Stomach (tissue), 8 donors: ENCODE measurements at regions not wholly inside any gene's neighbourhood (a gene's known extent, or its start where the extent isn't known, plus 50 kb on each side); places are given as distances from the start of the nearest gene placed in this dataset.

ENCODE experiments used
- DNase-seq, 2 donors: peaks; one replicate each; pipeline versions ENCODE4 v3.0.0 to v3.0.0-alpha.2; 2013 to 2019
- H3K27ac ChIP-seq, 5 donors: fragments of 200-600 bp in 4 of 5; sonication (generic) in 4 of 5; one replicate each; pipeline ENCODE4 v1.5.1; 2013 to 2019; ENCODE audit warnings: mild to moderate bottlenecking in 1 of 5, moderate library complexity in 1 of 5
- H3K27me3 ChIP-seq, 3 donors: fragments of 200-600 bp; sonication (generic); one replicate each; pipeline ENCODE4 v1.5.1; 2017 to 2019; ENCODE audit warnings: mixed run types in 1 of 3
- H3K36me3 ChIP-seq, 4 donors: fragments of 200-600 bp; sonication (generic); 1 replicate in 3 of 4; 2 replicates in 1 of 4; pipeline ENCODE4 v1.5.1; 2016 to 2019
- H3K4me1 ChIP-seq, 4 donors: fragments of 200-600 bp; sonication (generic); one replicate each; pipeline ENCODE4 v1.5.1; 2016 to 2019
- H3K4me3 ChIP-seq, 4 donors: fragments of 200-600 bp; sonication (generic) in 3 of 4; one replicate each; pipeline ENCODE4 v1.5.1; 2016 to 2019; ENCODE audit warnings: mild to moderate bottlenecking in 1 of 4
- H3K9me3 ChIP-seq, 4 donors: fragments of 200-600 bp; sonication (generic); one replicate each; pipeline ENCODE4 v1.5.1; 2016 to 2019
- CTCF ChIP-seq, 7 experiments: fragments of 450-650 bp in 4 of 7; fragments of 200-600 bp in 3 of 7; sonication (generic) in 3 of 7; IDR thresholded peaks; one replicate each; pipeline ENCODE4 v1.5.1; 2016 to 2019; ENCODE audit warnings: antibody characterized with exemption in 7 of 7, control low read depth in 2 of 7, mild to moderate bottlenecking in 1 of 7
- EP300 ChIP-seq: sonication (generic); formaldehyde crosslinking; IDR thresholded peaks from one replicate; pipeline ENCODE4 v1.6.1; 2017; ENCODE audit warnings: antibody characterized with exemption
- POLR2A ChIP-seq, 4 donors: fragments of 450-650 bp; IDR thresholded peaks; one replicate each; pipeline ENCODE4 v1.6.1; 2016; ENCODE audit warnings: antibody characterized with exemption in 4 of 4, control low read depth in 2 of 4, mild to moderate bottlenecking in 1 of 4, moderate library complexity in 1 of 4
- POLR2AphosphoS5 ChIP-seq, 3 donors: sonication (generic); formaldehyde crosslinking; IDR thresholded peaks; one replicate each; pipeline ENCODE4 v1.6.1; 2016; ENCODE audit warnings: antibody characterized with exemption in 3 of 3
- WGBS, 5 donors: extraction: QIAGEN DNeasy Blood & Tissue Kit in 3 of 5; methylation state at CpG; one replicate each; pipeline versions ENCODE4 v1.1.5 to v1.1.7; 2013 to 2018; 5-methylcytosine and 5-hydroxymethylcytosine counted together
- intact Hi-C: fragments of 100-400 bp; cut with DNase I; formaldehyde crosslinking; loops from one replicate; pipeline ENCODE4 v1.15.1; 2023; ENCODE audit warnings: low total_unique reads
- donor health status: healthy with polysubstance abuse.
- donor health status: Bipolar disorder and iron deficiency.
- donor health status: healthy.

GRCh38 chr12:19941096-19941495, 427.2 kb upstream of the PDE3A start:
- no peak for DNase-seq
- no peaks in the 10 kb centered on the region for H3K4me1 ChIP-seq
- intact Hi-C loops = no loop called here
- no peak overlapping the region for H3K4me3 ChIP-seq
- no peaks in the 10 kb centered on the region for H3K36me3 ChIP-seq
- no peak for TF ChIP-seq POLR2A (IDR thresholded peaks at IDR 0.05)
- TF ChIP-seq EP300 = no peak
- no peak for TF ChIP-seq CTCF (IDR thresholded peaks at IDR 0.05)
- TF ChIP-seq POLR2AphosphoS5 (IDR thresholded peaks at IDR 0.05) = no peak
- H3K27me3 ChIP-seq = no peaks in the 10 kb centered on the region
- no peaks in the 10 kb centered on the region for H3K9me3 ChIP-seq
- 96 to 98% (median 97%) methylated on average over 26 of the region's 26 CpGs for WGBS, 5 donors
- no peak overlapping the region for H3K27ac ChIP-seq

- TF ChIP-seq POLR2AphosphoS5 (IDR thresholded peaks at IDR 0.05) (no peak), EP300 (no peak), POLR2A (IDR thresholded peaks at IDR 0.05) (no peak), CTCF (IDR thresholded peaks at IDR 0.05) (no peak)
- Histone ChIP-seq H3K27me3 (no peaks in the 10 kb centered on the region), H3K36me3 (no peaks in the 10 kb centered on the region), H3K27ac (peak overlapping the region in 1 of 5 donors; percentile 22), H3K4me1 (no peaks in the 10 kb centered on the region), H3K4me3 (no peak overlapping the region), H3K9me3 (no peaks in the 10 kb centered on the region)
- WGBS, 5 donors = 65 to 84% (median 81%) methylated on average over 5 of the region's 5 CpGs
- intact Hi-C loops = no loop called here
- DNase-seq = no peak
Measured at GRCh38 chr12:19945559-19946435, 422.5 kb upstream of the PDE3A start.

GRCh38 chr12:19946550-19946949, 421.8 kb upstream of the PDE3A start:
- 62 to 79% (median 75%) methylated on average over 5 of the region's 5 CpGs for WGBS, 5 donors
- TF ChIP-seq CTCF (IDR thresholded peaks at IDR 0.05) = no peak
- TF ChIP-seq POLR2AphosphoS5 (IDR thresholded peaks at IDR 0.05) = peak in 1 of 3 donors; percentile 44
- H3K27me3 ChIP-seq = no peaks in the 10 kb centered on the region
- no peak overlapping the region for H3K27ac ChIP-seq
- intact Hi-C loops = no loop called here
- no peaks in the 10 kb centered on the region for H3K9me3 ChIP-seq
- no peaks in the 10 kb centered on the region for H3K4me1 ChIP-seq
- H3K4me3 ChIP-seq = no peak overlapping the region
- no peak for DNase-seq
- no peaks in the 10 kb centered on the region for H3K36me3 ChIP-seq

- TF ChIP-seq EP300 = no peak
- TF ChIP-seq POLR2A (IDR thresholded peaks at IDR 0.05) = no peak
- TF ChIP-seq POLR2AphosphoS5 (IDR thresholded peaks at IDR 0.05) = no peak
- no peak for TF ChIP-seq CTCF (IDR thresholded peaks at IDR 0.05)
- Histone ChIP-seq H3K4me3 (no peak overlapping the region), H3K36me3 (no peaks in the 10 kb centered on the region), H3K27me3 (no peaks in the 10 kb centered on the region), H3K4me1 (no peaks in the 10 kb centered on the region), H3K27ac (no peak overlapping the region), H3K9me3 (no peaks in the 10 kb centered on the region)
- intact Hi-C loops = no loop called here
- 46 to 63% (median 53%) methylated on average over 3 of the region's 3 CpGs for WGBS, 5 donors
- no peak for DNase-seq
Measured at GRCh38 chr12:19947344-19947743, 421.0 kb upstream of the PDE3A start.
